GM12878 (cell line): ENCODE measurements at regions not wholly inside any gene's neighbourhood (a gene's known extent, or its start where the extent isn't known, plus 50 kb on each side); places are given as distances from the start of the nearest gene placed in this dataset.

Source experiments
- ATAC-seq: fragments of 200-7000 bp; cut with Tn5 transposase; 3 replicates; pipeline ENCODE4 v1.9.1; 2020; ENCODE audit warnings: mild to moderate bottlenecking, moderate library complexity
- BruUV-seq: library from RNA; stranded (reverse); fragments of 400-500 nt; replicated peaks from 2 replicates; lab custom pipeline; 2021; lab: Mats Ljungman, UMichigan
- CTCF ChIA-PET: fragments of 300-600 bp; sonication (Branson Sonifier 250); formaldehyde crosslinking; extraction: SDS; loops from one replicate; lab custom pipeline; 2021; ENCODE audit warnings: inconsistent platforms; lab: Yijun Ruan, JAX
- POLR2A ChIA-PET: fragments of 350-600 bp; formaldehyde crosslinking; extraction: SDS; loops from one replicate; lab custom pipeline; 2021; ENCODE audit warnings: inconsistent platforms; lab: Charles Lee
- RAD21 ChIA-PET: fragments of 300-600 bp; sonication (Branson Sonifier 250); formaldehyde crosslinking; loops from one replicate; lab custom pipeline; 2023; ENCODE audit warnings: antibody characterized with exemption; ENCODE audit not compliant: unreplicated experiment; lab: Charles Lee
- SMC1A ChIA-PET: fragments of 300-600 bp; sonication (Branson Sonifier 250); formaldehyde crosslinking; loops from one replicate; lab custom pipeline; 2023; ENCODE audit not compliant: unreplicated experiment, uncharacterized antibody; lab: Charles Lee
- DNase-seq: peaks from one replicate; pipeline ENCODE4 v3.0.0-alpha.2; 2011; ENCODE audit warnings: low read depth, low spot score
- FAIRE-seq: peaks from 3 replicates; lab custom pipeline; 2011; peaks lifted over from hg19 to GRCh38; lab: Jason Lieb, UNC
- H2AFZ ChIP-seq: 2 replicates; pipeline ENCODE4 v1.6.0; 2011; ENCODE audit warnings: low read depth, low read length, control low read depth; ENCODE audit not compliant: control insufficient read depth
- H3K27ac ChIP-seq: 2 replicates; pipeline ENCODE4 v1.5.1; 2011; ENCODE audit warnings: control low read depth; ENCODE audit not compliant: control insufficient read depth, insufficient read depth
- H3K27me3 ChIP-seq, 2 experiments: replicated peaks in 1 of 2; 2 replicates each; pipeline versions ENCODE4 v1.6.0 to v1.6.1; 2011; ENCODE audit warnings: low read length in 1 of 2; ENCODE audit not compliant: control insufficient read depth in 2 of 2, insufficient read depth in 2 of 2
- H3K36me3 ChIP-seq, 2 experiments: 2 replicates each; pipeline ENCODE4 v1.5.1; 2011; ENCODE audit warnings: low read length in 1 of 2; ENCODE audit not compliant: control insufficient read depth in 2 of 2, insufficient read depth in 2 of 2
- H3K4me1 ChIP-seq: 2 replicates; pipeline ENCODE4 v1.6.1; 2011; ENCODE audit warnings: mild to moderate bottlenecking, low read length, moderate library complexity, mixed read lengths; ENCODE audit not compliant: control insufficient read depth, insufficient read depth
- H3K4me2 ChIP-seq: 2 replicates; pipeline ENCODE4 v1.6.0; 2011; ENCODE audit warnings: control low read depth; ENCODE audit not compliant: control insufficient read depth, insufficient read depth
- H3K4me3 ChIP-seq: fragments of 200-600 bp; sonication (generic); 2 replicates; pipeline ENCODE4 v1.5.1; 2016
- H3K79me2 ChIP-seq: 2 replicates; pipeline ENCODE4 v1.6.0; 2011; ENCODE audit warnings: low read length; ENCODE audit not compliant: control insufficient read depth, insufficient read depth
- H3K9ac ChIP-seq: 2 replicates; pipeline ENCODE4 v1.8.0; 2011; ENCODE audit warnings: low read length, control low read depth, mixed read lengths; ENCODE audit not compliant: control insufficient read depth, insufficient read depth
- H3K9me3 ChIP-seq: replicated peaks from 3 replicates; pipeline ENCODE4 v1.5.1; 2011; ENCODE audit warnings: mild to moderate bottlenecking, low read length; ENCODE audit not compliant: control insufficient read depth, insufficient read depth
- H4K20me1 ChIP-seq: 2 replicates; pipeline ENCODE4 v1.6.0; 2011; ENCODE audit not compliant: control insufficient read depth, insufficient read depth
- ASH2L ChIP-seq: fragments of 300-600, 200-600 bp; sonication (generic); IDR thresholded peaks from 2 replicates; pipeline ENCODE4 v1.6.1; 2017; ENCODE audit warnings: low read depth, mild to moderate bottlenecking, borderline replicate concordance
- CBX5 ChIP-seq: sonication (generic); IDR thresholded peaks from 2 replicates; pipeline ENCODE4 v1.6.1; 2016; ENCODE audit warnings: low read depth, moderate library complexity, mild to moderate bottlenecking, inconsistent platforms
- ESRRA ChIP-seq: IDR thresholded peaks from 2 replicates; pipeline ENCODE4 v1.6.1; 2012; ENCODE audit warnings: mild to moderate bottlenecking, low read length, improper control_type of control experiment
- FOXM1 ChIP-seq: IDR thresholded peaks from 2 replicates; pipeline ENCODE4 v1.6.1; 2012; ENCODE audit warnings: low read depth, mild to moderate bottlenecking, inconsistent platforms, low read length, moderate library complexity
- IKZF2 ChIP-seq, 2 experiments: fragments of 450-650 bp; IDR thresholded peaks; 2 replicates each; pipeline ENCODE4 v1.6.1; 2017; ENCODE audit warnings: mild to moderate bottlenecking in 2 of 2, moderate library complexity in 2 of 2
- MTA2 ChIP-seq: fragments of 450-650 bp; IDR thresholded peaks from 2 replicates; pipeline ENCODE4 v1.6.1; 2016; ENCODE audit warnings: low read depth, mild to moderate bottlenecking, moderate library complexity
- MYB ChIP-seq: fragments of 150-350 bp; IDR thresholded peaks from 2 replicates; pipeline ENCODE4 v1.6.1; 2014; ENCODE audit warnings: mild to moderate bottlenecking, low read depth, low read length, borderline replicate concordance
- MYC ChIP-seq: IDR thresholded peaks from 2 replicates; pipeline ENCODE4 v1.6.1; 2011; ENCODE audit warnings: mild to moderate bottlenecking, low read length, moderate library complexity, inconsistent platforms; ENCODE audit not compliant: insufficient read depth, insufficient replicate concordance, insufficient read length, severe bottlenecking
- NR2F1 ChIP-seq: fragments of 450-650 bp; conservative IDR thresholded peaks from 2 replicates; pipeline ENCODE4 v1.6.1; 2017; ENCODE audit warnings: mild to moderate bottlenecking
- POLR2AphosphoS2 ChIP-seq: IDR thresholded peaks from 2 replicates; pipeline ENCODE4 v1.6.1; 2011; ENCODE audit warnings: low read depth, mild to moderate bottlenecking, low read length, improper control_type of control experiment, moderate library complexity
- SIN3A ChIP-seq: IDR thresholded peaks from 2 replicates; pipeline ENCODE4 v1.6.1; 2012; ENCODE audit warnings: low read depth, low read length, improper control_type of control experiment
- SMAD5 ChIP-seq: IDR thresholded peaks from 2 replicates; pipeline ENCODE4 v1.6.1; 2016; ENCODE audit warnings: antibody characterized with exemption, low read depth
- SREBF1 ChIP-seq: IDR thresholded peaks from 2 replicates; pipeline ENCODE4 v1.6.1; 2012; ENCODE audit warnings: mild to moderate bottlenecking, low read length
- STAT3 ChIP-seq: IDR thresholded peaks from 2 replicates; pipeline ENCODE4 v1.6.1; 2011; ENCODE audit warnings: low read depth, low read length, improper control_type of control experiment
- ZNF24 ChIP-seq: fragments of 450-650 bp; IDR thresholded peaks from 2 replicates; pipeline ENCODE4 v1.6.1; 2017; ENCODE audit warnings: antibody characterized with exemption, mild to moderate bottlenecking
- WGBS: methylation state at CpG from one replicate; pipeline ENCODE4 v1.1.6; 2016; ENCODE audit warnings: low lambda C conversion rate; ENCODE audit not compliant: insufficient replicate concordance, insufficient coverage; ENCODE audit errors: missing lambda C conversion rate; 5-methylcytosine and 5-hydroxymethylcytosine counted together
- in situ Hi-C: fragments of 300-500 bp; cut with MboI; formaldehyde crosslinking; loops from 9 replicates; pipeline ENCODE4 v1.14.3; 2018; ENCODE audit warnings: mixed read lengths
- intact Hi-C: fragments of 100-400 bp; cut with micrococcal nuclease; formaldehyde crosslinking; loops from one replicate; pipeline ENCODE4 v1.14.2; 2022; ENCODE audit not compliant: unreplicated experiment
- TF ChIP-seq, protein P1 (sequence below): fragments of 450-650 bp; IDR thresholded peaks from 2 replicates; pipeline ENCODE4 v1.6.1; 2018; ENCODE audit warnings: borderline replicate concordance, mild to moderate bottlenecking; ENCODE audit not compliant: partially characterized antibody
- TF ChIP-seq, protein P2 (sequence below): IDR thresholded peaks from 2 replicates; pipeline ENCODE4 v1.6.1; 2012; ENCODE audit warnings: mild to moderate bottlenecking, low read depth, low read length
- TF ChIP-seq, protein P3 (sequence below): fragments of 450-650 bp; IDR thresholded peaks from 2 replicates; pipeline ENCODE4 v1.6.1; 2017; ENCODE audit warnings: antibody characterized with exemption, mild to moderate bottlenecking, moderate library complexity

DNA sequence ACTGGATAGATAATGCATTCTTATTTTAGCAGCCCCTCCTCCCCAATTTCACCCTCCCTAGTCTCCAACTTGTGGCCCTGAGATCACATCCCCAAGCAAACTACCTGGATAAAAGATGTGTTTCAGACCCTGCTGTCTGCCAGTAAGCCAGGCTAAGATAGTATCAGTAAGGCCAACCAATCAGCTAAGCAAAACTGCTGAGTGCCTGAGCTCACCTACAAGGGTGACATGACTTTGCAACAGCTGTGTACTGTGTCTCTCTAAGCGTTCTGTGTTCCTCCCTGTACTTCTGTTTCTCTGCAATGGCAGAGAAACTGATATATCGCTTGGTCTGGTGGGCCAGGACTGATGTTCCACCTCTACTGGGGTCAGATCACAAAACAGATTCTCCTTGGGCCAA is 224.9 kb downstream of the BTG1 start:
- no peak overlapping the region for H3K4me2 ChIP-seq
- ChIA-PET RAD21 (no interaction called here), SMC1A (interaction anchor here (0.7 to 1.8 kb wide), 2 partner anchors 109 to 487 kb away, joined by 3 read pairs; no protein-coding TSS in a partner anchor), CTCF (no interaction called here), POLR2A (no interaction called here)
- H3K36me3 ChIP-seq: no peaks in the 10 kb centered on the region
- in situ Hi-C loops: no loop called here
- H4K20me1 ChIP-seq: no peaks in the 10 kb centered on the region
- WGBS: 27% methylated on average over 2 of the region's 2 CpGs
- H3K27ac ChIP-seq: no peak overlapping the region
- intact Hi-C loops: no loop called here
- no peaks in the 10 kb centered on the region for H3K27me3 ChIP-seq
- ATAC-seq (no peak), FAIRE-seq (no peak), DNase-seq (no peak)
- no peaks in the 10 kb centered on the region for H3K4me1 ChIP-seq
- no peak overlapping the region for H2AFZ ChIP-seq
- no peak overlapping the region for H3K4me3 ChIP-seq
- H3K9ac ChIP-seq: no peak overlapping the region
- no peaks in the 10 kb centered on the region; the same call in 2 of the 3 replicates for H3K9me3 ChIP-seq
- no TSS peak for BruUV-seq
- no peaks in the 10 kb centered on the region for H3K79me2 ChIP-seq
- TF ChIP-seq ESRRA: no peak
- TF ChIP-seq MTA2: no peak
- no peak for TF ChIP-seq ASH2L
- TF ChIP-seq IKZF2 (IDR thresholded peaks at IDR 0.05): no peak
- TF ChIP-seq MYB: no peak
- TF ChIP-seq SIN3A: no peak
- TF ChIP-seq, protein P1, sequence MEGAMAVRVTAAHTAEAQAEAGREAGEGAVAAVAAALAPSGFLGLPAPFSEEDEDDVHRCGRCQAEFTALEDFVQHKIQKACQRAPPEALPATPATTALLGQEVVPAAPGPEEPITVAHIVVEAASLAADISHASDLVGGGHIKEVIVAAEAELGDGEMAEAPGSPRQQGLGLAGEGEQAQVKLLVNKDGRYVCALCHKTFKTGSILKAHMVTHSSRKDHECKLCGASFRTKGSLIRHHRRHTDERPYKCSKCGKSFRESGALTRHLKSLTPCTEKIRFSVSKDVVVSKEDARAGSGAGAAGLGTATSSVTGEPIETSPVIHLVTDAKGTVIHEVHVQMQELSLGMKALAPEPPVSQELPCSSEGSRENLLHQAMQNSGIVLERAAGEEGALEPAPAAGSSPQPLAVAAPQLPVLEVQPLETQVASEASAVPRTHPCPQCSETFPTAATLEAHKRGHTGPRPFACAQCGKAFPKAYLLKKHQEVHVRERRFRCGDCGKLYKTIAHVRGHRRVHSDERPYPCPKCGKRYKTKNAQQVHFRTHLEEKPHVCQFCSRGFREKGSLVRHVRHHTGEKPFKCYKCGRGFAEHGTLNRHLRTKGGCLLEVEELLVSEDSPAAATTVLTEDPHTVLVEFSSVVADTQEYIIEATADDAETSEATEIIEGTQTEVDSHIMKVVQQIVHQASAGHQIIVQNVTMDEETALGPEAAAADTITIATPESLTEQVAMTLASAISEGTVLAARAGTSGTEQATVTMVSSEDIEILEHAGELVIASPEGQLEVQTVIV: no peak
- TF ChIP-seq SMAD5: no peak
- TF ChIP-seq CBX5: no peak
- TF ChIP-seq FOXM1: no peak
- TF ChIP-seq SREBF1: no peak
- TF ChIP-seq, protein P2, sequence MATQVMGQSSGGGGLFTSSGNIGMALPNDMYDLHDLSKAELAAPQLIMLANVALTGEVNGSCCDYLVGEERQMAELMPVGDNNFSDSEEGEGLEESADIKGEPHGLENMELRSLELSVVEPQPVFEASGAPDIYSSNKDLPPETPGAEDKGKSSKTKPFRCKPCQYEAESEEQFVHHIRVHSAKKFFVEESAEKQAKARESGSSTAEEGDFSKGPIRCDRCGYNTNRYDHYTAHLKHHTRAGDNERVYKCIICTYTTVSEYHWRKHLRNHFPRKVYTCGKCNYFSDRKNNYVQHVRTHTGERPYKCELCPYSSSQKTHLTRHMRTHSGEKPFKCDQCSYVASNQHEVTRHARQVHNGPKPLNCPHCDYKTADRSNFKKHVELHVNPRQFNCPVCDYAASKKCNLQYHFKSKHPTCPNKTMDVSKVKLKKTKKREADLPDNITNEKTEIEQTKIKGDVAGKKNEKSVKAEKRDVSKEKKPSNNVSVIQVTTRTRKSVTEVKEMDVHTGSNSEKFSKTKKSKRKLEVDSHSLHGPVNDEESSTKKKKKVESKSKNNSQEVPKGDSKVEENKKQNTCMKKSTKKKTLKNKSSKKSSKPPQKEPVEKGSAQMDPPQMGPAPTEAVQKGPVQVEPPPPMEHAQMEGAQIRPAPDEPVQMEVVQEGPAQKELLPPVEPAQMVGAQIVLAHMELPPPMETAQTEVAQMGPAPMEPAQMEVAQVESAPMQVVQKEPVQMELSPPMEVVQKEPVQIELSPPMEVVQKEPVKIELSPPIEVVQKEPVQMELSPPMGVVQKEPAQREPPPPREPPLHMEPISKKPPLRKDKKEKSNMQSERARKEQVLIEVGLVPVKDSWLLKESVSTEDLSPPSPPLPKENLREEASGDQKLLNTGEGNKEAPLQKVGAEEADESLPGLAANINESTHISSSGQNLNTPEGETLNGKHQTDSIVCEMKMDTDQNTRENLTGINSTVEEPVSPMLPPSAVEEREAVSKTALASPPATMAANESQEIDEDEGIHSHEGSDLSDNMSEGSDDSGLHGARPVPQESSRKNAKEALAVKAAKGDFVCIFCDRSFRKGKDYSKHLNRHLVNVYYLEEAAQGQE: no peak
- TF ChIP-seq STAT3: no peak
- TF ChIP-seq NR2F1: no peak
- no peak for TF ChIP-seq ZNF24
- TF ChIP-seq MYC: no peak
- TF ChIP-seq, protein P3, sequence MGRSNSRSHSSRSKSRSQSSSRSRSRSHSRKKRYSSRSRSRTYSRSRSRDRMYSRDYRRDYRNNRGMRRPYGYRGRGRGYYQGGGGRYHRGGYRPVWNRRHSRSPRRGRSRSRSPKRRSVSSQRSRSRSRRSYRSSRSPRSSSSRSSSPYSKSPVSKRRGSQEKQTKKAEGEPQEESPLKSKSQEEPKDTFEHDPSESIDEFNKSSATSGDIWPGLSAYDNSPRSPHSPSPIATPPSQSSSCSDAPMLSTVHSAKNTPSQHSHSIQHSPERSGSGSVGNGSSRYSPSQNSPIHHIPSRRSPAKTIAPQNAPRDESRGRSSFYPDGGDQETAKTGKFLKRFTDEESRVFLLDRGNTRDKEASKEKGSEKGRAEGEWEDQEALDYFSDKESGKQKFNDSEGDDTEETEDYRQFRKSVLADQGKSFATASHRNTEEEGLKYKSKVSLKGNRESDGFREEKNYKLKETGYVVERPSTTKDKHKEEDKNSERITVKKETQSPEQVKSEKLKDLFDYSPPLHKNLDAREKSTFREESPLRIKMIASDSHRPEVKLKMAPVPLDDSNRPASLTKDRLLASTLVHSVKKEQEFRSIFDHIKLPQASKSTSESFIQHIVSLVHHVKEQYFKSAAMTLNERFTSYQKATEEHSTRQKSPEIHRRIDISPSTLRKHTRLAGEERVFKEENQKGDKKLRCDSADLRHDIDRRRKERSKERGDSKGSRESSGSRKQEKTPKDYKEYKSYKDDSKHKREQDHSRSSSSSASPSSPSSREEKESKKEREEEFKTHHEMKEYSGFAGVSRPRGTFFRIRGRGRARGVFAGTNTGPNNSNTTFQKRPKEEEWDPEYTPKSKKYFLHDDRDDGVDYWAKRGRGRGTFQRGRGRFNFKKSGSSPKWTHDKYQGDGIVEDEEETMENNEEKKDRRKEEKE: no peak
- TF ChIP-seq POLR2AphosphoS2: no peak
